Activated CD4-positive, alpha-beta T cell treated with anti-CD3 and anti-CD28 coated beads, Interleukin-2, amount 10 ng/mL, durations not matched to agents 7 days and 5 days (primary cell): ENCODE measurements at regions not wholly inside any gene's neighbourhood (a gene's known extent, or its start where the extent isn't known, plus 50 kb on each side); places are given as distances from the start of the nearest gene placed in this dataset.

Experiments
- CTCF ChIA-PET: fragments of 350-600 bp; sonication (Branson Sonifier 250); formaldehyde crosslinking; loops from one replicate; lab custom pipeline; 2021; ENCODE audit warnings: antibody characterized with exemption; lab: Charles Lee
- POLR2A ChIA-PET: fragments of 350-600 bp; sonication (Branson Sonifier 250); formaldehyde crosslinking; loops from one replicate; lab custom pipeline; 2021; ENCODE audit warnings: antibody characterized with exemption; lab: Charles Lee
- DNase-seq: peaks from one replicate; pipeline ENCODE4 v3.0.0-alpha.2; 2020
- H3K27ac Mint-ChIP-seq: one replicate; pipeline ENCODE4 v1.8.0; 2021; ENCODE audit warnings: mild to moderate bottlenecking, moderate library complexity, mixed read lengths
- H3K27me3 Mint-ChIP-seq: one replicate; pipeline ENCODE4 v1.8.0; 2021; ENCODE audit warnings: mixed read lengths
- H3K36me3 Mint-ChIP-seq: one replicate; pipeline ENCODE4 v1.8.0; 2021; ENCODE audit warnings: low read depth, mixed read lengths
- H3K4me1 Mint-ChIP-seq: one replicate; pipeline ENCODE4 v1.8.0; 2021; ENCODE audit warnings: mixed read lengths
- H3K4me3 Mint-ChIP-seq: one replicate; pipeline ENCODE4 v1.8.0; 2021; ENCODE audit warnings: mild to moderate bottlenecking, moderate library complexity, mixed read lengths
- H3K9me3 Mint-ChIP-seq: one replicate; pipeline ENCODE4 v1.8.0; 2021; ENCODE audit warnings: mixed read lengths

GRCh38 chr21:40938078-40938477 is 91.1 kb upstream of the DSCAM start:
- Mint-ChIP-seq H3K4me1 (no peaks in the 10 kb centered on the region), H3K4me3 (no peak overlapping the region), H3K27ac (no peak overlapping the region), H3K9me3 (no peaks in the 10 kb centered on the region), H3K27me3 (no peaks in the 10 kb centered on the region), H3K36me3 (no peaks in the 10 kb centered on the region)
- ChIA-PET POLR2A (no interaction called here), CTCF (no interaction called here)
- DNase-seq = no peak

GRCh38 chr21:40938611-40939010 is 91.7 kb upstream of the DSCAM start:
- no peaks in the 10 kb centered on the region for H3K4me1 Mint-ChIP-seq
- H3K27me3 Mint-ChIP-seq = no peaks in the 10 kb centered on the region
- no peak for DNase-seq
- CTCF ChIA-PET = no interaction called here
- H3K36me3 Mint-ChIP-seq = no peaks in the 10 kb centered on the region
- POLR2A ChIA-PET = no interaction called here
- H3K9me3 Mint-ChIP-seq = peaks cover 2% of the 10 kb centered on the region
- H3K27ac Mint-ChIP-seq = no peak overlapping the region
- H3K4me3 Mint-ChIP-seq = no peak overlapping the region

- H3K36me3 Mint-ChIP-seq = no peaks in the 10 kb centered on the region
- no peak for DNase-seq
- no peak overlapping the region for H3K27ac Mint-ChIP-seq
- no peaks in the 10 kb centered on the region for H3K27me3 Mint-ChIP-seq
- H3K4me3 Mint-ChIP-seq = no peak overlapping the region
- ChIA-PET CTCF (no interaction called here), POLR2A (no interaction called here)
- peaks cover 8% of the 10 kb centered on the region for H3K9me3 Mint-ChIP-seq
- no peaks in the 10 kb centered on the region for H3K4me1 Mint-ChIP-seq
Measured at GRCh38 chr21:40947713-40948112, 100.8 kb upstream of the DSCAM start.

GRCh38 chr21:40950970-40951369 is 104.0 kb upstream of the DSCAM start:
- no peak for DNase-seq
- H3K4me1 Mint-ChIP-seq = no peaks in the 10 kb centered on the region
- ChIA-PET POLR2A (no interaction called here), CTCF (no interaction called here)
- H3K36me3 Mint-ChIP-seq = no peaks in the 10 kb centered on the region
- H3K27ac Mint-ChIP-seq = no peak overlapping the region
- no peaks in the 10 kb centered on the region for H3K9me3 Mint-ChIP-seq
- no peak overlapping the region for H3K4me3 Mint-ChIP-seq
- H3K27me3 Mint-ChIP-seq = no peaks in the 10 kb centered on the region

- Mint-ChIP-seq H3K27ac (no peak overlapping the region), H3K9me3 (no peaks in the 10 kb centered on the region), H3K4me1 (no peaks in the 10 kb centered on the region), H3K36me3 (no peaks in the 10 kb centered on the region), H3K27me3 (no peaks in the 10 kb centered on the region), H3K4me3 (no peak overlapping the region)
- CTCF ChIA-PET = interaction anchor here (0.6 kb wide), 1 partner anchor 14 kb away, joined by 3 read pairs; no protein-coding TSS in a partner anchor
- no peak for DNase-seq
- POLR2A ChIA-PET = no interaction called here
Measured at GRCh38 chr21:40952551-40953323, 105.8 kb upstream of the DSCAM start.

- H3K27ac Mint-ChIP-seq = no peak overlapping the region
- H3K36me3 Mint-ChIP-seq = no peaks in the 10 kb centered on the region
- CTCF ChIA-PET = no interaction called here
- no peaks in the 10 kb centered on the region for H3K9me3 Mint-ChIP-seq
- H3K27me3 Mint-ChIP-seq = peaks cover 3% of the 10 kb centered on the region
- H3K4me1 Mint-ChIP-seq = no peaks in the 10 kb centered on the region
- no peak for DNase-seq
- H3K4me3 Mint-ChIP-seq = no peak overlapping the region
- POLR2A ChIA-PET = no interaction called here
Measured at GRCh38 chr21:40964691-40965090, 117.7 kb upstream of the DSCAM start.

GRCh38 chr21:40967771-40968170 is 120.8 kb upstream of the DSCAM start:
- Mint-ChIP-seq H3K4me1 (no peaks in the 10 kb centered on the region), H3K27me3 (peaks cover 3% of the 10 kb centered on the region), H3K4me3 (no peak overlapping the region), H3K36me3 (no peaks in the 10 kb centered on the region), H3K27ac (no peak overlapping the region), H3K9me3 (no peaks in the 10 kb centered on the region)
- POLR2A ChIA-PET = no interaction called here
- CTCF ChIA-PET = no interaction called here
- no peak for DNase-seq

- no peaks in the 10 kb centered on the region for H3K9me3 Mint-ChIP-seq
- no peaks in the 10 kb centered on the region for H3K4me1 Mint-ChIP-seq
- no peak for DNase-seq
- H3K36me3 Mint-ChIP-seq = no peaks in the 10 kb centered on the region
- no peak overlapping the region for H3K4me3 Mint-ChIP-seq
- ChIA-PET CTCF (no interaction called here), POLR2A (no interaction called here)
- no peaks in the 10 kb centered on the region for H3K27me3 Mint-ChIP-seq
- H3K27ac Mint-ChIP-seq = no peak overlapping the region
Measured at GRCh38 chr21:40972151-40972550, 125.2 kb upstream of the DSCAM start.

- ChIA-PET POLR2A (no interaction called here), CTCF (no interaction called here)
- peaks cover 2% of the 10 kb centered on the region for H3K9me3 Mint-ChIP-seq
- no peaks in the 10 kb centered on the region for H3K4me1 Mint-ChIP-seq
- H3K36me3 Mint-ChIP-seq = no peaks in the 10 kb centered on the region
- no peak overlapping the region for H3K4me3 Mint-ChIP-seq
- no peaks in the 10 kb centered on the region for H3K27me3 Mint-ChIP-seq
- H3K27ac Mint-ChIP-seq = no peak overlapping the region
- DNase-seq = no peak
Measured at GRCh38 chr21:40976198-40977109, 129.5 kb upstream of the DSCAM start.

GRCh38 chr21:40985370-40985769 is 138.4 kb upstream of the DSCAM start:
- POLR2A ChIA-PET = no interaction called here
- Mint-ChIP-seq H3K4me3 (no peak overlapping the region), H3K27ac (no peak overlapping the region), H3K9me3 (peaks cover 5% of the 10 kb centered on the region), H3K4me1 (no peaks in the 10 kb centered on the region), H3K36me3 (no peaks in the 10 kb centered on the region), H3K27me3 (no peaks in the 10 kb centered on the region)
- DNase-seq = no peak
- CTCF ChIA-PET = no interaction called here

- H3K4me3 Mint-ChIP-seq = no peak overlapping the region
- CTCF ChIA-PET = no interaction called here
- no peaks in the 10 kb centered on the region for H3K9me3 Mint-ChIP-seq
- no peak overlapping the region for H3K27ac Mint-ChIP-seq
- H3K27me3 Mint-ChIP-seq = no peaks in the 10 kb centered on the region
- POLR2A ChIA-PET = no interaction called here
- DNase-seq = no peak
- H3K4me1 Mint-ChIP-seq = no peaks in the 10 kb centered on the region
- no peaks in the 10 kb centered on the region for H3K36me3 Mint-ChIP-seq
Measured at GRCh38 chr21:40990366-40990765, 143.4 kb upstream of the DSCAM start.

GRCh38 chr21:40997831-40998230 is 150.9 kb upstream of the DSCAM start:
- CTCF ChIA-PET = interaction anchor here (0.6 kb wide), 1 partner anchor 1363 kb away, joined by 4 read pairs; no protein-coding TSS in a partner anchor
- DNase-seq = no peak
- Mint-ChIP-seq H3K27ac (no peak overlapping the region), H3K4me1 (no peaks in the 10 kb centered on the region), H3K9me3 (peaks cover 6% of the 10 kb centered on the region), H3K36me3 (no peaks in the 10 kb centered on the region), H3K4me3 (no peak overlapping the region), H3K27me3 (no peaks in the 10 kb centered on the region)
- POLR2A ChIA-PET = no interaction called here

GRCh38 chr21:41000838-41001237 is 153.9 kb upstream of the DSCAM start:
- Mint-ChIP-seq H3K4me3 (no peak overlapping the region), H3K4me1 (no peaks in the 10 kb centered on the region), H3K9me3 (peaks cover 6% of the 10 kb centered on the region), H3K27me3 (no peaks in the 10 kb centered on the region), H3K27ac (no peak overlapping the region), H3K36me3 (no peaks in the 10 kb centered on the region)
- POLR2A ChIA-PET = no interaction called here
- no peak for DNase-seq
- CTCF ChIA-PET = no interaction called here
